SW480 (cell line): ENCODE measurements at regions not wholly inside any gene's neighbourhood (a gene's known extent, or its start where the extent isn't known, plus 50 kb on each side); places are given as distances from the start of the nearest gene placed in this dataset.
A peak's percentile ranks its signal among the peaks of the same experiment; 100 is the strongest.
"Not testable (repeated sequence)": the region's sequence is repeated elsewhere in the genome, so short reads cannot be mapped to it uniquely, and the experiment has no call there.

Experiments used
- DNase-seq: peaks from one replicate; pipeline ENCODE4 v3.0.0-alpha.2; 2016; ENCODE audit warnings: low spot score

GRCh38 chr11:23555085-23555484, 694.8 kb upstream of the CCDC179 start:
- DNase-seq, result no peak

- DNase-seq, result no peak
Observed at GRCh38 chr11:23556163-23556750, 696.0 kb upstream of the CCDC179 start.

GRCh38 chr11:23563591-23563990, 703.3 kb upstream of the CCDC179 start:
- DNase-seq, result no peak

GRCh38 chr11:23564370-23564769, 704.1 kb upstream of the CCDC179 start:
- DNase-seq, result no peak

DNA sequence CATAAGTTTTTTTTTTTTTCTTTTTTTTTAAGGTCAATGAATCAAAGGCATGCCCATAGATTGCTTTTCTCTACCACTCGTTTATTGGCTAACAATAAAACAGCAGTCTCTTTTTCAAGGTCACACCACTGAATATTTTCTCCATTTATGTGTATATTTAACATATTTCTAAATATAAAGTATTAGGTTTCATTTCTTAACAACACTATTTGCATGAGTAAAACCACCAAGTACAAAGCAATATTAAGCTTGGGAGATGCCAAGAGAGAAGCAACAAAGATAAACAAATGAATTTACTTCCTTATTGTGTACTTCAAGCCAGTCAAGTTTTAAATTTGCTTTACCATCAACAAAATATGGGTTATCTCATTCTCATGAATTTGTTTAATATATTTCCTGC, 708.9 kb upstream of the CCDC179 start:
- DNase-seq, result no peak

DNA sequence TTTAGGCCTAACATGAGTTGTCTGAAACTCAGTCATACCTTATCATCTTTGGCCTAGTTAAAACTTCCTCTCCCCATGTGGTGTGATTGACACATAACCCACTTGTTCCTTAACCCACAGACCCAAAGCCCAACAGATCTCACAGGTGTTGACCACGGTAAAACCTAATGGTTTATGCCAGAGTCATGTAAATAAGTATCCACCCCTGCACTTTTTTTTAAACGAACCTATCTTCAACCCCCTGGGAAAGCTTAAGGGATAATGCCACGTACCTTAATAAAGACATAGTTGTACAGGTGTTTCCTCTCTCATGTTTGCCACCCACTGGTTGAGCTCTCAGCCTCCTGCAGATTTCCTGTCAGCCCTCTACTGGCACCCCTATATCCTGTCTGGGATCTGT, 709.3 kb upstream of the CCDC179 start:
- DNase-seq, result no peak

GRCh38 chr11:23570828-23571227, 710.6 kb upstream of the CCDC179 start:
- DNase-seq, result no peak

GRCh38 chr11:23573429-23573828, 713.2 kb upstream of the CCDC179 start:
- no peak for DNase-seq

DNA sequence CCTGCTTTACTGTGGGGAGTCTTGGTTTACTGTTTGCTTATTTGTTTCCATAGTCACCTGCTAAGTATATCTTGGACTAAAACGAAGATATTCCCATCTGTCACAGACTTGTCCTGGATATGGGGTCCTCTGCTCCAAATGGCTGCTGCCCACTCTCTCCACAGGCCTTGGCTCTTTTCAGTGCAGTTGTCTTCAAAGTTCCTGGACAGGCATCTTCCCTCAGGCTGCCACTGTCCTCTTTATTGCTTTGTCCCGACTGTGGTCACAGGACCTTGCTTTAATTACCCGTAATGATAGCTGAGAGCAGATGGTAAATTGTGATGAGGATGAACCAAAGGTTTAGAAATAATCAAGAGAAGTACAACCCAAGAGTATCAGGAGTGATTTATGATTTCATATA, 713.9 kb upstream of the CCDC179 start:
- no peak for DNase-seq

DNA sequence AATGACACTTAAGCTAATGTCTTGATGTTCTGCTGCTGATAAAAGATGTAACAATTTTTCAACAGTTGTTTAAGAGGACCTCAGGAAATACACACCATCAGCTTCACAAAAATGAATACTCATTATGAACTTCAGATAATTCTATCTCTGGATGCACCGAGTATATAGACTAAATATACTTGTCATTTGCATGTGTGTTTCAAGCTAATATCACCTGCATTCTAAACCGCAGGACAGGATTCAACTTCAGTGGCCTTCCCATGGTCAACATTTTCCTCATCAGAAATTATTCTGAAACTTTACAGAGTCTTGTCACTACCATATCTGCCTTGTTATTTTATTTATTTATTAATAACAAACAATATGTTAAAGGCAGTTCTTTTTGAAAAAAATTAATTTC, 717.0 kb upstream of the CCDC179 start:
- DNase-seq, result no peak

DNA sequence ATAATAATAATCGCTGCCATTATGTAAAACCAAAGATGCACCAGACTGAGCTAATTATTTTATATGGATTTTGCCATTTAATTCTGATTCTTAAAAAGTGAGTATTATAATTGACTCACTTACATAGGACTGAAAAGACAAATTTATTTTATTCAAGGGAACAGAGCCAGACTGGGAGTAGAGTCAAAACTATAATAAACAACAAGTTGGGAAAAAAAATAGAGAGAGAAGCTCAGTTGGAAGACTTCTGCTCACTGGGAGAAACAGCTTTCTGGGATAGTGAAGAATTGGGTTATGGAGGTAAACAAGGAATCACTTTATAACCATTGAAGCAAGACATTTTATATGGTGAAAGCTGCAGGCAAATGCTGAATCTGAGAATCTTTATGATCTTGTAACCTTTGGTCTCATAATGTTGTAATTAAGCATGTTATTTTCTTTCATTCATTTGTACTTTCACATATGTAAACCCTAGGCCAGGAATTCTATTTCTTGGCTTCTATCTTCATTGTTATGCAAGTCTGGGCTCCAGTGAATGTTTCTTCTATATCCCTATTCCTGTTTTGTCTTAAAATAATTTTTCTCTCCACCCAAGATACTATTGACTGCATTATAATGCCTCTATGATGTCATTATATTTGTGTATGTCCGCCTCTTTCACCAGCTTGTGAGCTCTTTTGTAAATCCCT, 725.3 kb upstream of the CCDC179 start:
- no peak for DNase-seq

DNA sequence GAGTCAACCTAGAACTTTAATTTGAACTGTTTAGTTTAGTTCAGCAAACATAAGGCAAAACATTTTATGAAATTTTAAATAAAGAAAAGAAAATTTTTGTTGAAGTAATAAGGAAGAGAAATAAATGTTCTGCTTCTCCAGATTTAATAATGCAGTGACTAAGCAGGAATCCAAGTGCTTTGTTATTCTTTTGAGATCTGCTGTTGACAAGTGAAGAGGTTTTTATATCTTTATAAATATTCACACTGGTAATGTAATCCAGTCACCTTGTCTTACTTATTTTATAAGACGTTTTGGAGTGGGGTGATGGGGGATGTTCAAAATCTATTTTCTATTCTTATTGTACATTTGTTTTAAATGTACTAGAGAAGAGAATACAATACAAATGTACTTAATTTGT, 725.9 kb upstream of the CCDC179 start:
- DNase-seq, result no peak

- DNase-seq, result no peak
Observed at GRCh38 chr11:23590596-23591308, 730.5 kb upstream of the CCDC179 start.

DNA sequence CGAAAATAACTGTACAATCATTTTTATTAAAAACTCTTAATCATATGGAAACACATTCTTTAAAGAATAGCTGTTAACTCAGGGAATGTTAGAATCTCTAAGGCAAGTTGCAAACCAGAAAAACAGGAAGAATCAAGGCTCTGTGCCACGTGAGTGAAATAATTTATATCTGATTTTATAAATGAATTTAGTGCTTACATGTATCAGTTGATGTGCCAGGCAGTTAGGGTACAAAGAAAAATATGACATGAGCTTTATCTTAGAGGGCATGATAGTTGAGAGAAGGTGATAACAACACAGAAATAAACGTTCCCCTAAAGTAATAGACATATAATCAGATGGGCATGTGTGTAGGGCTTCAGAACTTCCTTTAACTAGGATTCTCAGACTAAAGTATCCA, 734.5 kb upstream of the CCDC179 start:
- DNase-seq, result no peak

DNA sequence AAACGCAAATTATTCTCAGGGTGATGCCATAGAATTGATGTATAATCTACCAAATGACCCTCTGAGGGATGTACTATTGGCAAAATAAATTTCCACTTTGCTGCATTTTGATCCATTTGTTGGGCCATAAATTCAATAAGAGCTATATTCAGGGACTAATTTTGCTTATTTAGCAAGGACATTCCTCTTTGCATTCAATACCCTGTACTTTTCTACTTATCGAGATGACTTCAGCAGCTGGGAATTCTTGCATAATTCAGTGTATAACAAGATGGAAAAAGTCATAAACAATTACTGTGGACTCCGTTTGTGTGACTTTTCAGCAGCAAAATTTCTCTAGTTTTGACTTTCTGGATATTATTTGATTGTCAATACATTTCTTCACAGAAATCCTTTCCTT, 744.7 kb upstream of the CCDC179 start:
- DNase-seq, result no peak

- DNase-seq, result no peak
Observed at GRCh38 chr11:23606191-23606590, 745.9 kb upstream of the CCDC179 start.

- DNase-seq, result no peak
Observed at GRCh38 chr11:23611726-23612125, 751.5 kb upstream of the CCDC179 start.

GRCh38 chr11:23620617-23621016, 760.3 kb upstream of the CCDC179 start:
- DNase-seq, result peak; percentile 1

DNA sequence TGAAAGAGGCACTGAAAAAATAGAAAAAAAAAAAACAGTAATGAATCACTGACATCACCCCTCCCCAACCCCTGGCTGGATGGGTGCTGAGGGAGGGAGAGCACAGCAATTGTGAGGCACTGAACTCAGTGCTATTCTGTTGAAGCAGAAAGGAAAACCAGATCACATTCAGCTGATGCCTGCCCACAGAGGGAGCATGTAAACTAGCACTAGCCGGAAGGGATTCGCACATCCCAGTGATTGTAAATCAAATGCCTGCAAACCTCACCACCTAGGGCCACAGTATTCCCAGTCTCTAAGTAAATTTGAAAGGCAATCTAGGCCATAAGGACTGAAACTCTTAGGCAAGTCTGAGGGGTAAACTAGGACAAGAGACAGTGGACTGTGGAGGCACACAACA, 772.0 kb upstream of the CCDC179 start:
- no peak for DNase-seq

- no peak for DNase-seq
Observed at GRCh38 chr11:23644443-23644842, 784.2 kb upstream of the CCDC179 start.

GRCh38 chr11:23652336-23652735, 792.1 kb upstream of the CCDC179 start:
- DNase-seq, result not testable (repeated sequence)

GRCh38 chr11:23653071-23653675, 792.9 kb upstream of the CCDC179 start:
- no peak for DNase-seq

- no peak for DNase-seq
Observed at GRCh38 chr11:23668324-23668723, 808.0 kb upstream of the CCDC179 start.
